ENCODE measurements at regions not wholly inside any gene's neighbourhood (a gene's known extent, or its start where the extent isn't known, plus 50 kb on each side); places are given as distances from the start of the nearest gene placed in this dataset.

DNA sequence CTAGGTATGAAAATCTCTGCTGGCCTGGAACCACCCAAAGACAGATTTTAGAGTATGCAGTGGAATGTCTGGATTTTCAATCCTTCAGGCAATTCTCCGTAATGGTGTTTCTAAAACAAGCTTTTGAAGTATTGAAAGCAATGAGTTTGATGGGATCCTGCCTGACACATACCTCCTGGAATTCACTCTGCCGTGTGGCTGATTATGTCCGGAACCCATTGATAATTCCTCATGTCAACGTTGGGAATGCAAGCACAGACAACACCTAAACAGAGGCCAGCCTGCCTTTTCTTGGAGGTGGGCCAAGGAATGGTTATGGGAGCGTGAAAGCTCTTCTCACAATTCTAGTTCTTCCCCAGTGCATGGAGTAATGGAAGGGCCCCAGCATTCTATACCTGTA, 168.9 kb upstream of the HMCN1 start:
- TF ChIP-seq, protein P1, sequence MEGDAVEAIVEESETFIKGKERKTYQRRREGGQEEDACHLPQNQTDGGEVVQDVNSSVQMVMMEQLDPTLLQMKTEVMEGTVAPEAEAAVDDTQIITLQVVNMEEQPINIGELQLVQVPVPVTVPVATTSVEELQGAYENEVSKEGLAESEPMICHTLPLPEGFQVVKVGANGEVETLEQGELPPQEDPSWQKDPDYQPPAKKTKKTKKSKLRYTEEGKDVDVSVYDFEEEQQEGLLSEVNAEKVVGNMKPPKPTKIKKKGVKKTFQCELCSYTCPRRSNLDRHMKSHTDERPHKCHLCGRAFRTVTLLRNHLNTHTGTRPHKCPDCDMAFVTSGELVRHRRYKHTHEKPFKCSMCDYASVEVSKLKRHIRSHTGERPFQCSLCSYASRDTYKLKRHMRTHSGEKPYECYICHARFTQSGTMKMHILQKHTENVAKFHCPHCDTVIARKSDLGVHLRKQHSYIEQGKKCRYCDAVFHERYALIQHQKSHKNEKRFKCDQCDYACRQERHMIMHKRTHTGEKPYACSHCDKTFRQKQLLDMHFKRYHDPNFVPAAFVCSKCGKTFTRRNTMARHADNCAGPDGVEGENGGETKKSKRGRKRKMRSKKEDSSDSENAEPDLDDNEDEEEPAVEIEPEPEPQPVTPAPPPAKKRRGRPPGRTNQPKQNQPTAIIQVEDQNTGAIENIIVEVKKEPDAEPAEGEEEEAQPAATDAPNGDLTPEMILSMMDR (IDR thresholded peaks at IDR 0.05; ENCODE audit: poor library complexity): no peak
- no peak for TF ChIP-seq EZH2 (IDR thresholded peaks at IDR 0.05; ENCODE audit: borderline replicate concordance)

Measured in hepatocyte (in vitro differentiated cells).